Spleen (tissue), 11 donors: ENCODE measurements at regions not wholly inside any gene's neighbourhood (a gene's known extent, or its start where the extent isn't known, plus 50 kb on each side); places are given as distances from the start of the nearest gene placed in this dataset.

ENCODE experiments used
- DNase-seq: peaks from one replicate; pipeline ENCODE4 v3.0.0-alpha.2; 2020
- H3K27ac ChIP-seq, 8 donors: fragments of 200-600 bp; sonication (generic) in 7 of 8; 1 replicate in 4 of 8; 2 replicates in 4 of 8; pipeline versions ENCODE4 v1.5.0 to v1.8.0; 2016 to 2021; ENCODE audit warnings: inconsistent platforms in 4 of 8, mild to moderate bottlenecking in 4 of 8, moderate library complexity in 1 of 8
- H3K27me3 ChIP-seq, 7 donors: fragments of 200-600 bp; sonication (generic) in 6 of 7; replicated peaks in 1 of 7; 1 replicate in 4 of 7; 2 replicates in 3 of 7; pipeline versions ENCODE4 v1.5.0 to v1.8.0; 2016 to 2021; ENCODE audit warnings: inconsistent platforms in 3 of 7, mild to moderate bottlenecking in 1 of 7
- H3K36me3 ChIP-seq, 6 donors: fragments of 200-600 bp; sonication (generic) in 5 of 6; 1 replicate in 4 of 6; 2 replicates in 2 of 6; pipeline versions ENCODE4 v1.5.0 to v1.8.0; 2016 to 2021; ENCODE audit warnings: inconsistent platforms in 2 of 6
- H3K4me1 ChIP-seq, 6 donors: fragments of 200-600 bp; sonication (generic) in 5 of 6; 1 replicate in 3 of 6; 2 replicates in 3 of 6; pipeline versions ENCODE4 v1.5.0 to v1.8.0; 2016 to 2021; ENCODE audit warnings: inconsistent platforms in 3 of 6
- H3K4me3 ChIP-seq, 8 donors: fragments of 200-600 bp; sonication (generic) in 7 of 8; 1 replicate in 4 of 8; 2 replicates in 4 of 8; pipeline versions ENCODE4 v1.5.0 to v1.8.0; 2016 to 2021; ENCODE audit warnings: inconsistent platforms in 4 of 8, mild to moderate bottlenecking in 4 of 8, moderate library complexity in 2 of 8
- H3K9me3 ChIP-seq, 8 donors: fragments of 200-600 bp; sonication (generic) in 7 of 8; 1 replicate in 4 of 8; 2 replicates in 4 of 8; pipeline versions ENCODE4 v1.5.0 to v1.8.0; 2016 to 2021; ENCODE audit warnings: inconsistent platforms in 4 of 8
- CTCF ChIP-seq, 11 experiments: fragments of 200-600 bp in 7 of 11; fragments of 450-650 bp in 4 of 11; sonication (generic) in 4 of 11; IDR thresholded peaks in 8 of 11; conservative IDR thresholded peaks in 3 of 11; 1 replicate in 7 of 11; 2 replicates in 4 of 11; pipeline versions ENCODE4 v1.4.0 to v1.8.0; 2016 to 2021; ENCODE audit warnings: antibody characterized with exemption in 11 of 11, inconsistent platforms in 4 of 11, mild to moderate bottlenecking in 1 of 11
- POLR2A ChIP-seq, 3 donors: fragments of 450-650 bp; IDR thresholded peaks; one replicate each; pipeline ENCODE4 v1.5.1; 2017; ENCODE audit warnings: antibody characterized with exemption in 3 of 3, mild to moderate bottlenecking in 1 of 3
- POLR2AphosphoS5 ChIP-seq, 3 donors: sonication (generic); formaldehyde crosslinking; IDR thresholded peaks; one replicate each; pipeline ENCODE4 v1.5.1; 2017; ENCODE audit warnings: antibody characterized with exemption in 3 of 3
- WGBS, 5 donors: extraction: QIAGEN DNeasy Blood & Tissue Kit in 3 of 5; methylation state at CpG; one replicate each; pipeline versions ENCODE4 v1.1.5 to v1.1.7; 2013 to 2018; 5-methylcytosine and 5-hydroxymethylcytosine counted together
- intact Hi-C: fragments of 100-400 bp; cut with DNase I; formaldehyde crosslinking; loops from one replicate; pipeline ENCODE4 v1.15.0; 2023; ENCODE audit warnings: low total_unique reads
- donor health status: healthy with polysubstance abuse.
- donor health status: DM: no; HTN: no; CAD: no; lungs with moderate emphysema.
- donor health status: DM: no; HTN: no; CAD: no.
- donor health status: Bipolar disorder and iron deficiency.
- donor health status: healthy.
- donor health status: DM: no; HTN: no; CAD: no.
- donor health status: DM: yes; HTN: yes; CAD: no.

- Histone ChIP-seq H3K27ac (no peak overlapping the region), H3K27me3 (no peaks in the 10 kb centered on the region), H3K36me3 (no peaks in the 10 kb centered on the region), H3K9me3 (no peaks in the 10 kb centered on the region), H3K4me1 (peaks cover 0 to 3% (median 0%) of the 10 kb centered on the region in 6 donors), H3K4me3 (no peak overlapping the region)
- TF ChIP-seq POLR2AphosphoS5 (IDR thresholded peaks at IDR 0.05) (no peak), CTCF (IDR thresholded peaks at IDR 0.05 in 8 of 11, conservative IDR thresholded peaks at IDR 0.05 in 3 of 11) (no peak), POLR2A (IDR thresholded peaks at IDR 0.05) (no peak)
- intact Hi-C loops, result no loop called here
- no peak for DNase-seq
- WGBS, 5 donors, result 90 to 95% (median 92%) methylated on average over 5 of the region's 5 CpGs
Measured at GRCh38 chr6:105607636-105608621, 205.0 kb upstream of the PREP start.

GRCh38 chr6:105606831-105607463 is 204.1 kb upstream of the PREP start:
- Histone ChIP-seq H3K36me3 (no peaks in the 10 kb centered on the region), H3K4me1 (peaks cover 0 to 3% (median 0%) of the 10 kb centered on the region in 6 donors), H3K9me3 (no peaks in the 10 kb centered on the region), H3K4me3 (no peak overlapping the region), H3K27me3 (no peaks in the 10 kb centered on the region), H3K27ac (no peak overlapping the region)
- intact Hi-C loops, result no loop called here
- no peak for DNase-seq
- TF ChIP-seq CTCF (IDR thresholded peaks at IDR 0.05 in 8 of 11, conservative IDR thresholded peaks at IDR 0.05 in 3 of 11) (no peak), POLR2A (IDR thresholded peaks at IDR 0.05) (no peak), POLR2AphosphoS5 (IDR thresholded peaks at IDR 0.05) (no peak)
- 91 to 93% (median 93%) methylated on average over 3 of the region's 3 CpGs for WGBS, 5 donors

GRCh38 chr6:105604587-105604884 is 201.7 kb upstream of the PREP start:
- Histone ChIP-seq H3K9me3 (no peaks in the 10 kb centered on the region), H3K4me1 (peaks cover 0 to 3% (median 0%) of the 10 kb centered on the region in 6 donors), H3K4me3 (no peak overlapping the region), H3K27me3 (no peaks in the 10 kb centered on the region), H3K36me3 (no peaks in the 10 kb centered on the region), H3K27ac (no peak overlapping the region)
- intact Hi-C loops, result no loop called here
- 77 to 88% (median 84%) methylated on average over 3 of the region's 3 CpGs for WGBS, 5 donors
- no peak for TF ChIP-seq POLR2AphosphoS5 (IDR thresholded peaks at IDR 0.05)
- TF ChIP-seq CTCF (IDR thresholded peaks at IDR 0.05 in 8 of 11, conservative IDR thresholded peaks at IDR 0.05 in 3 of 11), result no peak
- no peak for TF ChIP-seq POLR2A (IDR thresholded peaks at IDR 0.05)
- no peak for DNase-seq
